MCF 10A (cell line): ENCODE measurements at regions not wholly inside any gene's neighbourhood (a gene's known extent, or its start where the extent isn't known, plus 50 kb on each side); places are given as distances from the start of the nearest gene placed in this dataset.

ENCODE experiments used
- BruUV-seq: library from RNA; stranded (reverse); fragments of 400-500 nt; replicated peaks from 2 replicates; lab custom pipeline; 2021; lab: Mats Ljungman, UMichigan
- CTCF ChIA-PET: fragments of 300-600 bp; sonication (Branson Sonifier 250); formaldehyde crosslinking; extraction: SDS; loops from one replicate; lab custom pipeline; 2021; ENCODE audit warnings: antibody characterized with exemption, inconsistent platforms; lab: Yijun Ruan, JAX
- POLR2A ChIA-PET: fragments of 300-600, 350-650 bp; sonication (Branson Sonifier 250); formaldehyde crosslinking; extraction: SDS; loops from one replicate; lab custom pipeline; 2020; ENCODE audit warnings: antibody characterized with exemption, inconsistent platforms; lab: Yijun Ruan, JAX
- DNase-seq: peaks from one replicate; pipeline ENCODE4 v3.0.0-alpha.2; 2018; ENCODE audit not compliant: unreplicated experiment
- H3K27ac Mint-ChIP-seq: one replicate; pipeline ENCODE4 v1.8.0; 2022; ENCODE audit warnings: mild to moderate bottlenecking, low read depth, mixed read lengths; ENCODE audit not compliant: unreplicated experiment
- H3K27me3 Mint-ChIP-seq: one replicate; pipeline ENCODE4 v1.8.0; 2022; ENCODE audit warnings: mixed read lengths; ENCODE audit not compliant: insufficient read depth, unreplicated experiment
- H3K36me3 Mint-ChIP-seq: one replicate; pipeline ENCODE4 v1.8.0; 2022; ENCODE audit warnings: mild to moderate bottlenecking, moderate library complexity, mixed read lengths; ENCODE audit not compliant: insufficient read depth, unreplicated experiment
- H3K4me1 Mint-ChIP-seq: one replicate; pipeline ENCODE4 v1.8.0; 2022; ENCODE audit warnings: mixed read lengths; ENCODE audit not compliant: insufficient read depth, unreplicated experiment
- H3K4me3 Mint-ChIP-seq: one replicate; pipeline ENCODE4 v1.8.0; 2022; ENCODE audit warnings: mild to moderate bottlenecking, moderate library complexity, mixed read lengths; ENCODE audit not compliant: unreplicated experiment
- H3K9me3 Mint-ChIP-seq: one replicate; pipeline ENCODE4 v1.8.0; 2022; ENCODE audit warnings: mixed read lengths; ENCODE audit not compliant: unreplicated experiment
- CTCF ChIP-seq: fragments of 200-600 bp; IDR thresholded peaks from one replicate; pipeline ENCODE4 v1.8.0; 2022; ENCODE audit warnings: antibody characterized with exemption, mild to moderate bottlenecking; ENCODE audit not compliant: unreplicated experiment
- intact Hi-C: fragments of 100-400 bp; cut with micrococcal nuclease; formaldehyde crosslinking; loops from 2 replicates; pipeline ENCODE4 v1.14.1; 2022

GRCh38 chr2:198347946-198348345 is 543.6 kb downstream of the PLCL1 start:
- CTCF ChIA-PET = interaction anchor here (1.2 kb wide), 1 partner anchor 35 kb away, joined by 6 read pairs; no protein-coding TSS in a partner anchor
- no peak overlapping the region for H3K27ac Mint-ChIP-seq
- intact Hi-C loops = no loop called here
- H3K27me3 Mint-ChIP-seq = peaks cover 88% of the 10 kb centered on the region
- H3K4me1 Mint-ChIP-seq = no peaks in the 10 kb centered on the region
- no peaks in the 10 kb centered on the region for H3K36me3 Mint-ChIP-seq
- H3K4me3 Mint-ChIP-seq = no peak overlapping the region
- POLR2A ChIA-PET = no interaction called here
- no peak for TF ChIP-seq CTCF
- no peaks in the 10 kb centered on the region for H3K9me3 Mint-ChIP-seq
- DNase-seq = no peak
- no TSS peak for BruUV-seq

GRCh38 chr2:198347349-198347748 is 543.0 kb downstream of the PLCL1 start:
- ChIA-PET POLR2A (no interaction called here), CTCF (interaction anchor here (0.7 to 1.2 kb wide), 2 partner anchors 34 to 867 kb away, joined by 3 to 6 read pairs; no protein-coding TSS in a partner anchor)
- Mint-ChIP-seq H3K9me3 (no peaks in the 10 kb centered on the region), H3K27me3 (peaks cover 84% of the 10 kb centered on the region), H3K4me3 (no peak overlapping the region), H3K27ac (no peak overlapping the region), H3K4me1 (no peaks in the 10 kb centered on the region), H3K36me3 (no peaks in the 10 kb centered on the region)
- TF ChIP-seq CTCF = no peak
- intact Hi-C loops = no loop called here
- BruUV-seq = no TSS peak
- no peak for DNase-seq

GRCh38 chr2:198343471-198343870 is 539.1 kb downstream of the PLCL1 start:
- no peaks in the 10 kb centered on the region for H3K9me3 Mint-ChIP-seq
- peaks cover 83% of the 10 kb centered on the region for H3K27me3 Mint-ChIP-seq
- no peak overlapping the region for H3K4me3 Mint-ChIP-seq
- no peak for TF ChIP-seq CTCF
- intact Hi-C loops = no loop called here
- ChIA-PET POLR2A (no interaction called here), CTCF (no interaction called here)
- BruUV-seq = no TSS peak
- no peak overlapping the region for H3K27ac Mint-ChIP-seq
- H3K4me1 Mint-ChIP-seq = no peaks in the 10 kb centered on the region
- no peak for DNase-seq
- H3K36me3 Mint-ChIP-seq = no peaks in the 10 kb centered on the region

- intact Hi-C loops = no loop called here
- Mint-ChIP-seq H3K27me3 (peaks cover 82% of the 10 kb centered on the region), H3K36me3 (no peaks in the 10 kb centered on the region), H3K4me1 (no peaks in the 10 kb centered on the region), H3K27ac (no peak overlapping the region), H3K9me3 (no peaks in the 10 kb centered on the region), H3K4me3 (no peak overlapping the region)
- ChIA-PET CTCF (interaction anchor here (1.3 kb wide), 1 partner anchor 44 kb away, joined by 3 read pairs; no protein-coding TSS in a partner anchor), POLR2A (no interaction called here)
- no peak for DNase-seq
- TF ChIP-seq CTCF = no peak
- BruUV-seq = no TSS peak
These were observed 536.5 kb downstream of the PLCL1 start for GRCh38 chr2:198340846-198341245.
